Activated B cell treated with CpG ODN at 0.5 μM for 24 hours (primary cell): ENCODE measurements at regions not wholly inside any gene's neighbourhood (a gene's known extent, or its start where the extent isn't known, plus 50 kb on each side); places are given as distances from the start of the nearest gene placed in this dataset.

Experiments
- ATAC-seq: fragments of 200-7000 bp; cut with Tn5 transposase; one replicate; pipeline ENCODE4 v1.10.0; 2021; ENCODE audit warnings: low read depth, mild to moderate bottlenecking, moderate library complexity
- CTCF ChIA-PET: fragments of 350-600 bp; sonication (Branson Sonifier 250); formaldehyde crosslinking; loops from one replicate; lab custom pipeline; 2021; ENCODE audit warnings: antibody characterized with exemption; lab: Charles Lee
- POLR2A ChIA-PET: fragments of 350-600 bp; sonication (Branson Sonifier 250); formaldehyde crosslinking; loops from one replicate; lab custom pipeline; 2021; ENCODE audit warnings: antibody characterized with exemption; lab: Charles Lee
- DNase-seq: peaks from one replicate; pipeline ENCODE4 v3.0.0; 2022
- H3K27ac Mint-ChIP-seq: one replicate; pipeline ENCODE4 v1.8.0; 2020; ENCODE audit warnings: mixed read lengths
- H3K27me3 Mint-ChIP-seq: one replicate; pipeline ENCODE4 v1.8.0; 2021; ENCODE audit warnings: mixed read lengths
- H3K36me3 Mint-ChIP-seq: one replicate; pipeline ENCODE4 v1.8.0; 2021; ENCODE audit warnings: low read depth, mixed read lengths
- H3K4me1 Mint-ChIP-seq: one replicate; pipeline ENCODE4 v1.8.0; 2021; ENCODE audit warnings: mixed read lengths
- H3K4me3 Mint-ChIP-seq: one replicate; pipeline ENCODE4 v1.8.0; 2020; ENCODE audit warnings: mild to moderate bottlenecking, mixed read lengths
- H3K9me3 Mint-ChIP-seq: one replicate; pipeline ENCODE4 v1.8.0; 2020; ENCODE audit warnings: mixed read lengths
- CTCF ChIP-seq: fragments of 200-600 bp; IDR thresholded peaks from one replicate; pipeline ENCODE4 v1.8.0; 2022; ENCODE audit warnings: antibody characterized with exemption, mild to moderate bottlenecking
- intact Hi-C: fragments of 100-400 bp; cut with micrococcal nuclease; formaldehyde crosslinking; loops from one replicate; pipeline ENCODE4 v1.15.1; 2024

GRCh38 chr22:27113211-27113635 lies 455.8 kb downstream of the MIAT start:
- no peak for TF ChIP-seq CTCF
- ChIA-PET POLR2A (no interaction called here), CTCF (no interaction called here)
- no peak for DNase-seq
- intact Hi-C loops = no loop called here
- H3K36me3 Mint-ChIP-seq = no peaks in the 10 kb centered on the region
- no peak overlapping the region for H3K27ac Mint-ChIP-seq
- H3K9me3 Mint-ChIP-seq = peaks cover 16% of the 10 kb centered on the region
- no peak overlapping the region for H3K4me3 Mint-ChIP-seq
- H3K4me1 Mint-ChIP-seq = no peaks in the 10 kb centered on the region
- peaks cover 3% of the 10 kb centered on the region for H3K27me3 Mint-ChIP-seq
- no peak for ATAC-seq

- ATAC-seq (no peak), DNase-seq (no peak)
- Mint-ChIP-seq H3K36me3 (no peaks in the 10 kb centered on the region), H3K27ac (no peak overlapping the region), H3K4me3 (no peak overlapping the region), H3K27me3 (peaks cover 3% of the 10 kb centered on the region), H3K9me3 (peaks cover 14% of the 10 kb centered on the region), H3K4me1 (no peaks in the 10 kb centered on the region)
- TF ChIP-seq CTCF = no peak
- POLR2A ChIA-PET = no interaction called here
- intact Hi-C loops = no loop called here
- CTCF ChIA-PET = no interaction called here
Measured at GRCh38 chr22:27113641-27114040, 456.3 kb downstream of the MIAT start.

- ChIA-PET POLR2A (no interaction called here), CTCF (no interaction called here)
- ATAC-seq = no peak
- Mint-ChIP-seq H3K36me3 (no peaks in the 10 kb centered on the region), H3K4me1 (no peaks in the 10 kb centered on the region), H3K27ac (no peak overlapping the region), H3K27me3 (peaks cover 3% of the 10 kb centered on the region), H3K4me3 (no peak overlapping the region), H3K9me3 (peaks cover 12% of the 10 kb centered on the region)
- intact Hi-C loops = no loop called here
- no peak for TF ChIP-seq CTCF
- no peak for DNase-seq
Measured at GRCh38 chr22:27114186-27114585, 456.8 kb downstream of the MIAT start.

- CTCF ChIA-PET = no interaction called here
- H3K27ac Mint-ChIP-seq = no peak overlapping the region
- intact Hi-C loops = no loop called here
- H3K4me3 Mint-ChIP-seq = no peak overlapping the region
- no peak for TF ChIP-seq CTCF
- POLR2A ChIA-PET = no interaction called here
- ATAC-seq (no peak), DNase-seq (no peak)
- peaks cover 6% of the 10 kb centered on the region for H3K9me3 Mint-ChIP-seq
- H3K4me1 Mint-ChIP-seq = no peaks in the 10 kb centered on the region
- no peaks in the 10 kb centered on the region for H3K36me3 Mint-ChIP-seq
- H3K27me3 Mint-ChIP-seq = peaks cover 3% of the 10 kb centered on the region
Measured at GRCh38 chr22:27115410-27115809, 458.0 kb downstream of the MIAT start.

GRCh38 chr22:27115816-27116256 lies 458.4 kb downstream of the MIAT start:
- intact Hi-C loops = no loop called here

More at GRCh38 chr22:27115816-27116256, 458.4 kb downstream of the MIAT start:
- no peak for ATAC-seq
- H3K36me3 Mint-ChIP-seq = no peaks in the 10 kb centered on the region
- H3K27ac Mint-ChIP-seq = no peak overlapping the region
- H3K27me3 Mint-ChIP-seq = peaks cover 3% of the 10 kb centered on the region
- ChIA-PET CTCF (no interaction called here), POLR2A (no interaction called here)
- peaks cover 6% of the 10 kb centered on the region for H3K9me3 Mint-ChIP-seq
- H3K4me1 Mint-ChIP-seq = no peaks in the 10 kb centered on the region
- no peak for TF ChIP-seq CTCF
- DNase-seq = no peak
- H3K4me3 Mint-ChIP-seq = no peak overlapping the region
